ENCODE measurements at regions not wholly inside any gene's neighbourhood (a gene's known extent, or its start where the extent isn't known, plus 50 kb on each side); places are given as distances from the start of the nearest gene placed in this dataset.
"Not testable (repeated sequence)": the region's sequence is repeated elsewhere in the genome, so short reads cannot be mapped to it uniquely, and the experiment has no call there.

DNA sequence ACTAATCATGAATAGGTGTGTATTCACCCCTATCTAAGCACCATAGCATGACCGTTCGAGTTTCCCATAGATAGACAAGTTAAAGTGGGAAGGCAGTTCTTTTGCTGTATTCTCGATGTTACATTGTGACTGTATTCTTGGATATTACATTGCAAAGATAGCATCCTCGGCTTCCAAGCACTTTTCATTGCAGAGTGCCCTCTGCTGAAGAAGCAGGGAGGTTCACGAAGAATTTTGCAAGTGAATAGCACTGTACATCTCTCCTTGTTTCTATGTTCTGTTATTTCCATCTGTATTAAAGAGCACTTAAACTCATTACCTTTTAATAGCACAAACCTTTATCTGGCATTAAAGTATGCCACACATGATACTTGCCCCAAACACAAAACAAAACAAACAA is 426.7 kb upstream of the ARX start:
- no peak for DNase-seq

DNA sequence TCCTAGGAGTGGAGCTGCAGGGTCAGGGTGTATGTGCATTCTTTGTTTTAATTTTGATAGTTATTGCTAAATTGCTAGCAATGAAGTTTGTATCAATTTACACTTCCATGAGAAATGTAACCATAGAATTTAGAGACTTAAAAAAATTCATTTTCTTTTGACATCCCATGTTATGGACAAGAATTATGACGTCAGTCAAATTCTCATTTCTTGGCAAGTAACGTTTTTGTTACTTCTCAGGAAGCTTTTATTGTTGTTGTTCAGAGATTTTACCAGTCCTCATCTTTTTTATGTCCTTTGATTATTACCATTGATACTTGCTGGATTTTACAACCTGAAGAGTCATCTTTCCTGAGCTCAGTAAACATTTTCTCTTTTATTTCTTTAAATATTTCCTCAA is 417.5 kb upstream of the ARX start:
- DNase-seq: no peak

- DNase-seq: no peak
These were observed 416.6 kb upstream of the ARX start for GRCh38 chrX:25432396-25432795.

DNA sequence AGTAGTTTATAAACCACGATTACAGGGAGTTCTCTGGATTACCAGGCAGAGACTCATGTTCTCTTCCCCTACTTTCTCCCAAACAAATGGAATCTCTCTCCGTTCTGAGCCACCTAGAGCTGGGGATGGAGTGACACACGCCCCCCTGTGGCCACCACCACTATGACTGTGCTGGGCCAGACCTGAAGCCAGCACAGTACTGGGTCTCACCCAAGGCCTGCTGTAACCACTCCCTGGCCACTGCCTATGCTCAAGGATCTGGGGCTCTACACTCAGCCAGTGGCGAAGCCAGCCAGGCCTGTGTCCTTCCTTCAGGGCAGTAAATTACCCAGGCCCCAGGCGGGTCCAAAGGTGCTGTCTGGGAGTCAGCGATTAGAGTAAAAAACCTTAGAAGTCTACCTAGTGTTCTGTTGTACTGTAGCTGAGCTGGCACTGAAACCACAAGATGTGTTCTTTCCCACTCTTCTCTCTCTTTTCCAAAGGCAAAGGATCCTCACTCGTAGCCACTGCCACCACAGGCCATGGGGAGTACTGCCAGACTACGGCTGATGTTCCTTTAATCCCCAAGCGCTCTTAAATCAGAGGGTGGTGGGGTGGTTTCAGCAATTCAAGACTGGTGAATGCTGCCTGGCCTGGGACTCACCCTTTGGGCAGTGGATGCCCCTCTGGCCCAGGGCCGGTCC is 412.2 kb upstream of the ARX start:
- DNase-seq: no peak

DNA sequence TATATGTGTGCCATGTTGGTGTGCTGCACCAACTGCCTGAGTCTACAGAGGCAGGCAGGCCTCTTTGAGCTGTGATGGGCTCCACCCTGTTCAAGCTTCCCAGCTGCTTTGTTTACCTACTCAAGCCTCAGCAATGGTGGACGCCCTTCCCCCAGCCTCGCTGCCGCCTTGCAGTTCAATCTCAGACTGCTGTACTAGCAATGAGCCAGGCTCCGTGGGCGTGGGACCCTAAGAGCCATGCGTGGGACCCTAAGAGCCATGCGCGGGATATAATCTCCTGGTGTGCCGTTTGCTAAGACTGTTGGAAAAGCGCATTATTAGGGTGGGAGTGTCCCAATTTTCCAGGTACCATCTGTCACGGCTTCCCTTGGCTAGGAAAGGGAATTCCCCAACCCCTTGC is 388.4 kb upstream of the ARX start:
- not testable (repeated sequence) for DNase-seq

GRCh38 chrX:25389266-25389665 is 373.5 kb upstream of the ARX start:
- DNase-seq: no peak

GRCh38 chrX:25383196-25383595 is 367.4 kb upstream of the ARX start:
- no peak for DNase-seq

- DNase-seq: no peak
These were observed 340.7 kb upstream of the ARX start for GRCh38 chrX:25356456-25356855.

DNA sequence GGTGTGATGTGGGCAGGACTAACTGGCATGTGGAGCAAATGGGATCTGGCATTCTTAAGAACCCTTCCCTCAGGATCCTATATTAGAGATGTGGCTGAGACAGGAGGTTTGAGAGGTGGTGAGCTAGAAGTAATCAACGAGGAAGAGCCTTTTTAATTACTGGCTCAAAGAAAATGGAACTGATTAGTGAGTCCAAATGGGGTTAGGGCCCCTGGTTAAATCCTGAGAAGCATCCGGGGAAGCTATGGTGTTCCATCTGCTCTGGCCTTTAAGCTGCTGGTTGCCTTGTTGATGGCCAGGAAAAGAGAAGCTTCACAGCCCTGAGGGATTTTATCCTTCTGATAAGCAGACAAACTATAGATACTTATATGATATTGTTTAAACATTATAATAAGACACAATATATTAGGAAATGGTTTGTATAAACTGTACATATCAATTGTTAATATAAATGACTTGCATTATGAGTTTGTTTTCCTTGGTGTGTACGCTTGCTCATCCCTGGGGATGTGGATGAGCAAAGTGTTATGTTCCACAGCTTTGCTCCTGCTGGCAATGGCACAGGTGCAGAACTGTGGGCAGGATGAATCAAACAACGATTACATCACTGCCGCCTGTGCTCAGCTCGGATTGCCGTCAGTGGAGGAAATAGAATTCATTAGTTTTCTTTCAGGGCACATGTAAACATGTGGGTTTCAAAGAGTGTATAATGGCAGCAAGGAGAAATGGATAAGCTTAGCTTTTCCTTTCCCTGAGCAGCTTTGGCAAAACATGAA is 328.6 kb upstream of the ARX start:
- no peak for DNase-seq

DNA sequence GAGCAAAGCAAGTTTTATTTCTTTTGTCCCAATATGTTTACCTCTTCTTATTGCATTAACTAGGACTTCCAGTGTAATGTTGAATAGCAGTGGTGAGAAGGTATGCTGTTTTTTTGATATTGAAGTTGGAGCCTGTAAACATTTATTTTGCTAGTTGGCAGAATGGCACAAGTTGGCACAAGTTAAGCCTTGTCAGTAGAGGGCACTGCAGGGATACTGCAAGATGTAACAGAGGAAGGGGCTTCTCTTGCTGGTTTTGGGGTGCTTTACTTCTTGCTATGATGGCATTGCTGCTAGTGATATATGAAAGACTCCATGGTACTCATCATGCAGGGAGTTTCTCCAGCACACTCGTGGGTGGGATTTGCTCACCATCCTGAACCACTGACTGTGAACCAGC is 327.3 kb upstream of the ARX start:
- no peak for DNase-seq

- no peak for DNase-seq
These were observed 322.1 kb upstream of the ARX start for GRCh38 chrX:25337841-25338240.

- no peak for DNase-seq
These were observed 285.2 kb upstream of the ARX start for GRCh38 chrX:25300994-25301393.

DNA sequence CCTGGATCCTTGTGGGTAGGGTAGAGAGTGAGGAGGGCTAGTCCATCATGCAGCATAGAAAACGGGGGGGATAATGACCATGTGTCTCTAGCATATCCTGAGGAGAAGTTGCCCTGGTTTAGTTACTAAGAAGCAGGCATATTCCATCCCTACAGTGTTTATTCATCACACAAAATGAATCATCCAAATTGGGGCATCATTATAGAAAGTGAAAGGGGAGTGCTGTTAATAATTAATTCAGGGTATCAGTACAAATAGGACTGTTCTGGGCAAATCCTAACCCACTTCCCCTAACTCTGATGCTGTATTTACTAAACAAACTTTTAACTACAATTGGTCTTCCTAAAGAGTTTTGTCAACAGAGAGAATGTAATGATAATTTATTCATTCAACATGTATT is 281.1 kb upstream of the ARX start:
- DNase-seq: no peak

DNA sequence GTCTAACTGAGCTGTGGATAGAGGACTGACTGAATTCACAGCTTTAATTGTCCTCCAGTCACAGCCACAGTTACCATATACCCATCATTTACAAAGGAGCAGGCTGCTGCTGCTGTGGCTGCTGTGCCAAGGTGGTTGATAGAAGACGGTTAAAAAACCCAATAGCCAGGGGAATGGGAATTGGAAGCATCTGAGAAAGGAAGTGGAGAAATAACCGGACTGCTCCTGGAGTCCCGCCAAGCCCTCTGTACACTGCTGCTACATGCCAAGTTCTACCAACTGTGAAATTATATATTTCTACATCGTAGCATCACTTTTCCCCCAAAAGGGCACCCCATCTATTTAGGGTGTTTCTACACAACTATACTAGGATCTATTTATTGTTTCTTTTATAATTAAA is 279.7 kb upstream of the ARX start:
- no peak for DNase-seq

DNA sequence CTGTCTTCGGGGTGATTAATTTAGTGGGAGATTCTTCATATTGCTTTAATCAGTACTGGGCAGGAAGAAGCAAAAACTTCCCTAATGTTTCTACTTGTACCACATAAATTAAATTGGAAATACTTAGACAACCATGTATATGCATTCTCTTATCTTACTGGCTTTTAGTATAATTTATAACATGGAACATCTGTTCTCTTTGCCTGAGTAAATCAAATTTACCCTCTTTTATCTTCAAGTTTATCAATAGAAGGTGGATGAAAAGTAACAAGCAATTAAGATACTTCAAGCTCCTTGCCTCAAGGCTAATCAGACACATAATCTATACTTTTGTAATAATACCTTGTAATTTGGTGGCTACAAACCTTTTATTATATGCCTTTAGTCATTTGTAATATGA is 274.4 kb upstream of the ARX start:
- DNase-seq: no peak

DNA sequence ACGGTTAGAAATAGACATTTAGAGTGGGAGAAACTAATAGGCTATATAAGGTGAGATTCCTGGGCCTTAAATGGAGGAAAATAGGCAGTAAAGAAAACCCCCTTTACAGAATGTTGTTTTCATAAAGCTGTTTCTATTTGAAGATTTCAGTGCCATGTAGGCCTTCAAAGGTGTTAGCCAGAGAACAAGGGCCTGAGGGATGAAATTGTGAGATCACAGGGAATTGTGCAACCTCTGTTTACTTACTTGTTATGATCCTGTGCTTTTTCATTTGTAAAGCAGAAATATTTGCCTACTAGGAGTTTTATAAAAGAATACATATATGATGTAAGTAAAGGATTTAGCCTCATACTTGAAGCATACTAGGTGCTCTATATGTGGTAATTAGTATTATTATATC is 272.9 kb upstream of the ARX start:
- DNase-seq: no peak

- no peak for DNase-seq
These were observed 271.8 kb upstream of the ARX start for GRCh38 chrX:25287521-25287920.

DNA sequence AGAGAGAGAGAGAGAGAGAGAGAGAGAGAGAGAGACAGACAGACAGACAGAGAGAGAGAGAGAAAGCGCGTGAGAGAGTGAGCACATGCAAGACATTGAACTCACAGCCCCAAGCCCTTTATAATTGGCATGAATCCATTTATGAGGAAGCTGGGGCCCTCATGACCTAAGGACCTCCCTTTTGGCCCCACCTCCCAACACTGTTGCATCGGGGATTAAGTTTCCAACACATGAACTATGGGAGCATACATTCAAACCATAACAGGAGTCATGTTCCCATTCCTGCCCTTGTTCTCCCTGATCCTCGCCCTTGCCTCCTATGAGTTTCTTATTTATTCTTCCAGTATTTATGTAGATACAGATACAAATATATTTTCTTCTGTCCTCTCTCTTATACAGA is 269.8 kb upstream of the ARX start:
- no peak for DNase-seq

DNA sequence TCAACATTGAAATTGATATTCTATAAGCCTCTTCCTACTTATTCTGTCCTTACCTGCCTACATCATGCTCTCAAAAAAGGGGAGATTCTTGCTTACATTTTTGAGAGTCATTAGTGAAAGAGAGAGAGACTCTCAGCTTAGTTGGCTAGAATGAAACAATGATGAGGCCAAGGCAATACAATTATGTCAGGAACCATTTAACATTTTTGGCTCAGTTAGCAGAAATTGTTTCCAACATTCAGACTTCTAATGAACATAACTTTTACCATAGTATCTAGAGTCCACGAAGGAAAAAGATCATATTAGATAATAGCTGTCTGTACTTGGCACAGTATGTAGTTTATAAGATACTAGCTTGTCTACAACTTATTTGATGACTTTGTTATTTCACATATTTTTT is 263.7 kb upstream of the ARX start:
- no peak for DNase-seq

- DNase-seq: no peak
These were observed 262.6 kb upstream of the ARX start for GRCh38 chrX:25278341-25278740.

DNA sequence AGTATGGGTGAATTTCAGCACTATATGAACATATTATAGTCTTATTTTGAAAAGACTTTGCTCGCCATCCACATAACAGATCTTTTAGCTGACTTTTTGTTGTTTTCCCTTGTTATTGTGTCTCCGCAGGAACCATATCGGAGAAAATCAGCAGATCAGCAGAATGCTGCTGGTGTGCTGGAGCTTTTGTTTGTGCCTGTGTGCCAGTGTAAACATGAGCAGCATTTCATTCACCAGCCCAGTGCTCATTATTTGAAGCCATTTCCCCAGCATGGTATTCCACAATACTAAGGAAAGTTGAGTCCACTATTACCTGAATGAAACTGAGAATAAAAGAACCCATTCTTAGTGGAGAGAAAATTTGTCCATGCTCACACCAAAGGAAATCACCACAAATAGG is 261.8 kb upstream of the ARX start:
- DNase-seq: no peak

DNA sequence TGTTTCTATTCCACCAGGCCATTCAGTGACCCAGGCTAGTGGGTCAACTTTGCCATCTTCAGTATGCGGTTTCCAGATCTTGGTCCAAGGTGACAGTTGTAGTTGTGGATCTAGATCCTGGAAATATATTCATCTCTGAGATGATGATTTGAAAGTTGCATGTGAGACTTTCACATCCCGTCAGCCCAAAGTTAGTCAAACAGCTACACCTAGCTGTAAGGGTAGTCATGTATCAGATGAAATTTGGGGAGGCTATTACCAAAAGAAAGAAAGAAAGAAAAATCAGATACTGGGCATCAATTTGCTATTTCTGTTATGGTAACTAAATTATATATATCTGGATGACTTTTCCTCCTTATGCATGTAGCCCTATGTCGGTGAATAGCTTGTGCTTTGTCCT is 259.4 kb upstream of the ARX start:
- no peak for DNase-seq

DNA sequence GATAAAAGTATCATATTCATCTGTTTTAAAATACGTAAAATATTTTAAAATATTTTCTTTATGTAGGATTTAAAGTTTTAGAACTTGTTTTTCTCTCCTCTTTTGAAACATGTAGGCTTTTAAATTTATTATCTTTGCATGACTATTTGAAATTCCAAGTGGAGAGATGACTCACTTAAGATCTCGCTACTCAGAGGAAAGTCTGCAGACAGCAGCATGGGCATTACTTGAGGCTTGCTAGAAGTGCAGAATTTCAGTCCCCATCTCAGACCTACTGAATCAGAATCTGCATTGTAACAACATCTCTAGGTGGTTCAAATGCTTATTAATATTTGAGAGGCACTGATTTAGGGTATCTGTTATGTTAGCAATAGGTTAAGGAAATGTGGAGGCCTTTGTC is 225.7 kb upstream of the ARX start:
- no peak for DNase-seq

- DNase-seq: no peak
These were observed 210.4 kb upstream of the ARX start for GRCh38 chrX:25226151-25226550.

DNA sequence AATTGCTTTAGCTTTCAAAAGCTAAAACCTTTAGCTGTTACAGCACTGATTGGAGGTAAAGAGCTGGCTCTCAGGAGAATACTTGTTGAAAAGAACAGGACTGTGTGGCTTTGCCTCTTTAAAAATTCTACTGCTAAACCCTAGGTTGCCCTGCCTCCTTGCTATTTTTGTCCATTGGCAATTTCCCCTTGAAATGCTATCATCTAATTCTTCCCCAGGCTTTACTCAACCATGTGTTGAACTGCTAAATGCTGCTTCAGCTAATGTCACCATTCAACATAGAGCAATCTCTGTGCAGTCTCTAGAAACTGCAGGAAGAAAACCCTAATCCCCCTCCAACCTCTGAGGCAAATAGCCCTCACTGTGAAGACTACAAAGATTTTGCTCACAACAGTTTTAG is 203.7 kb upstream of the ARX start:
- no peak for DNase-seq

Measured in suppressor macrophage treated with lipopolysaccharide for 1 hour (primary cell).